Activated CD4-positive, alpha-beta memory T cell treated with anti-CD3 and anti-CD28 coated beads for 36 hours (primary cell): ENCODE measurements at regions not wholly inside any gene's neighbourhood (a gene's known extent, or its start where the extent isn't known, plus 50 kb on each side); places are given as distances from the start of the nearest gene placed in this dataset.

Source experiments
- CTCF ChIA-PET: fragments of 350-600 bp; sonication (Branson Sonifier 250); formaldehyde crosslinking; loops from one replicate; lab custom pipeline; 2021; ENCODE audit warnings: antibody characterized with exemption, inconsistent platforms; lab: Charles Lee
- POLR2A ChIA-PET: fragments of 350-600 bp; sonication (Branson Sonifier 250); formaldehyde crosslinking; loops from one replicate; lab custom pipeline; 2021; ENCODE audit warnings: antibody characterized with exemption; lab: Charles Lee
- DNase-seq: peaks from one replicate; pipeline ENCODE4 v3.0.0-alpha.2; 2020
- H3K27ac Mint-ChIP-seq: one replicate; pipeline ENCODE4 v1.8.0; 2021; ENCODE audit warnings: mixed read lengths
- H3K27me3 Mint-ChIP-seq: one replicate; pipeline ENCODE4 v1.8.0; 2021; ENCODE audit warnings: mixed read lengths
- H3K36me3 Mint-ChIP-seq: one replicate; pipeline ENCODE4 v1.8.0; 2021; ENCODE audit warnings: mixed read lengths
- H3K4me1 Mint-ChIP-seq: one replicate; pipeline ENCODE4 v1.8.0; 2021; ENCODE audit warnings: low read depth, mixed read lengths
- H3K4me3 Mint-ChIP-seq: one replicate; pipeline ENCODE4 v1.8.0; 2021; ENCODE audit warnings: mild to moderate bottlenecking, mixed read lengths
- H3K9me3 Mint-ChIP-seq: one replicate; pipeline ENCODE4 v1.8.0; 2021; ENCODE audit warnings: mixed read lengths
- intact Hi-C: fragments of 100-400 bp; cut with micrococcal nuclease; formaldehyde crosslinking; loops from one replicate; pipeline ENCODE4 v1.15.1; 2023

DNA sequence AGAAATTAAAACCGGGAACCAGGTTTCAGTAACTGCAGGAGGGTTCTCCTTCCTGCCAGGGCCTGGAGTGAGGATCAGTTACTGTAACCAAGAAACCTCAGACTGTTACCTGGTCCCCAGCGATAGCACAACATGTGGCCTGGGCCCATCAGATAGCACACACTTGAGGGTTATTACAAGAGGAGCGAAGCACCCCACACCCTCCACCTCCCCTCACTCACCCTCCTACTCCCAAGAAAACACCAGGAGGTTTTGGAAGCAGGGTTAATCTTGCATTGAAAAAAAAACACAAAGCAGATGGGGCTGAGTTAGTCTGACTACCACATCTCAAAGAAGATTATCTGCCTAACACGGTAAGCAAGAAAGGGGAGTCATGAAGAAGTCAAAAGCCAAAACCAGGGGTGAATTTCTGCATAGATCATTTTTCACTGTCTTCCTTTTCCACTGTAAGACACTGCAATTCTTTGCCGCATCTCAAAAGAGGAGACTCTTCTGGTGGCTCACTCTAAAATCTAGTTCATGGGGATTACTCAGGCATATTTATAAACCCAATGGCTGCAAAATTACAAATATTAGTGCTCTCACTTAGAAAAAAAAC, 75.9 kb upstream of the DOCK9 start:
- CTCF ChIA-PET = interaction anchor here (1.1 to 1.3 kb wide), 2 partner anchors 12 to 20 kb away, joined by 3 to 4 read pairs; no protein-coding TSS in a partner anchor
- POLR2A ChIA-PET = interaction anchor here (1.2 kb wide), 1 partner anchor 147 kb away, joined by 3 read pairs; the partner anchor contains the start of gene UBAC2
- Mint-ChIP-seq H3K36me3 (peaks cover 3% of the 10 kb centered on the region), H3K4me1 (peaks cover 72% of the 10 kb centered on the region), H3K27me3 (no peaks in the 10 kb centered on the region), H3K9me3 (no peaks in the 10 kb centered on the region), H3K27ac (peak overlapping the region; percentile 76), H3K4me3 (no peak overlapping the region)
- intact Hi-C loops = loop anchor here (5.0 to 10.0 kb wide), 5 partner anchors 149 to 479 kb away; partner anchors contain the start of genes GPR18, STK24 and UBAC2
- DNase-seq = no peak

DNA sequence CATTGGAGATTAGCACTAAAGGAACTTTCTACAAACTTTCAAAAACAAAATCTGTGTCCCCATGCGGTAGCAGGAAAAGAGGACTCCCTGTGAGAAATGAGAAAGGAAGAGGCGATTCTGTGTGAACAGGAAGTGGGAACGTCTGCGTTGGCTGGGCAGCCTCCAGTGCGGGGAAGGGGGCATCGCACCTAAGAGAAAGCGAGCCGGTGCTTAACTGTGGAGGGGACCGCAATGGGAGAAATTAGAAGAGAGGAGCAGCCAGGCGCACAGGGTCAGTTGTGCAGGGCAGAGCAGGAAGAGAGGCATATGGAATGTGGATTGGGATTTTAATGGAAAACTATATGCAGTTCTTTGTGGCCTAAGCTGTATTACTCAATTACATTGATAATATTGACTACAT, 77.4 kb upstream of the DOCK9 start:
- no peaks in the 10 kb centered on the region for H3K9me3 Mint-ChIP-seq
- ChIA-PET POLR2A (interaction anchor here (0.9 to 1.2 kb wide), 3 partner anchors 13 to 145 kb away, joined by 3 read pairs; partner anchors contain the start of gene UBAC2), CTCF (interaction anchor here (1.3 to 1.5 kb wide), 3 partner anchors 10 to 30 kb away, joined by 3 to 4 read pairs (median 4); no protein-coding TSS in a partner anchor)
- intact Hi-C loops = loop anchor here (1.0 to 10.0 kb wide), 4 partner anchors 9 to 480 kb away; partner anchors contain the start of gene STK24
- H3K27me3 Mint-ChIP-seq = no peaks in the 10 kb centered on the region
- peaks cover 3% of the 10 kb centered on the region for H3K36me3 Mint-ChIP-seq
- peaks cover 67% of the 10 kb centered on the region for H3K4me1 Mint-ChIP-seq
- H3K4me3 Mint-ChIP-seq = peak overlapping the region; percentile 14
- H3K27ac Mint-ChIP-seq = peak overlapping the region; percentile 9
- DNase-seq = peak; percentile 33

DNA sequence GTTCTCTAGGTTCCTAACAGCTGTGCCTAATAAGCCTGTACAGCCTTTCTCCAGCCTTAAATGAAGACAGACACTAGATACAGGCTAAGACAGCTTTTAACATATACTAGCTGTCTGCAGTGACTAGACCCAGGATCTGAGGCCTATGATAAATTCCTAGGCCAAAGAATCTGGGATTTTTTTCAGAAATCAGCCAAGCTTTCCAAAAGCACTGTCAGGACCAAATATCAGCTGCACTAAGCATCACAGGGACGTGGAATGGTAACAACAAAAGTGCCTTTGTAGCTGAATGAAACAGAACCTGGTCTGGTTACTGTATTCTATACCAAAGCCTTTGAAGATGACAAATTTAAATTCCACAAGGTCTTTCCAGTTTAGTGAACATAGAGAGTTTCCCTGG, 77.9 kb upstream of the DOCK9 start:
- Mint-ChIP-seq H3K9me3 (no peaks in the 10 kb centered on the region), H3K27ac (no peak overlapping the region), H3K36me3 (peaks cover 3% of the 10 kb centered on the region), H3K4me1 (peaks cover 63% of the 10 kb centered on the region), H3K4me3 (no peak overlapping the region), H3K27me3 (no peaks in the 10 kb centered on the region)
- intact Hi-C loops = loop anchor here (1.0 to 10.0 kb wide), 4 partner anchors 9 to 481 kb away; partner anchors contain the start of gene STK24
- ChIA-PET POLR2A (interaction anchor here (0.9 kb wide), 1 partner anchor 69 kb away, joined by 3 read pairs; no protein-coding TSS in a partner anchor), CTCF (interaction anchor here (0.7 to 1.5 kb wide), 4 partner anchors 10 to 30 kb away, joined by 3 to 4 read pairs (median 4); no protein-coding TSS in a partner anchor)
- DNase-seq = no peak

DNA sequence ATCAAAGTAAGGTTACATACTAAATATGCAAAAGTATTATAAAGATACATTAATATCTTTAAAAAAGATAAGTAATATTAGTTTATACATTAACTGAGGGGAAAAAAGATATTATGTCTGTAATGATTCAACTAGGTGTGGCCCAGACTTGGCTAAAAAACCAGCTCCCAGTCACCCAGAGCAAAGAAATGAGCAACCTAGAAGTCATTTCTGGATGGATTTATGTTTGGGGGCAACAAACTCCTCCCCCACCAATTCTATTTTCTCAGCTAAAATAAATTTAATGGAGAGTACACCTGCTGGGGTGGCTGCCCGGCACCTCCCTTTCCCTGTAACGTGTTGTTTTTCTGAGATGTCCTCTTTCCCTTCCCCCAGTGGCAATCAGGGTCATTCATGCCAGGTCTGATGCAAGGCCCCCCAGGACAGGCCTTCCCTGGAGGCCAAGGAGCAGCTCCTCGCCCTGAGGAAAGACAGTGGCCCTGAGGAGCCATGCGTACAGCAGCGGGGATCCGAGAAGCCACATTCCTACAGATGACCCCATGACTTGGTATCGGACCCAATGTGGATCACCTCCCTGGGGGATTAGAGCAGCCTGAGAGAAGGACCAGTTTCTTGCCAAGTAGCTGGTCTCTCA, 78.6 kb upstream of the DOCK9 start:
- no peak for DNase-seq
- ChIA-PET CTCF (interaction anchor here (0.6 to 1.5 kb wide), 4 partner anchors 11 to 173 kb away, joined by 3 to 4 read pairs (median 4); no protein-coding TSS in a partner anchor), POLR2A (no interaction called here)
- H3K27me3 Mint-ChIP-seq = no peaks in the 10 kb centered on the region
- H3K4me1 Mint-ChIP-seq = peaks cover 60% of the 10 kb centered on the region
- H3K4me3 Mint-ChIP-seq = no peak overlapping the region
- peaks cover 3% of the 10 kb centered on the region for H3K36me3 Mint-ChIP-seq
- intact Hi-C loops = loop anchor here (10.0 kb wide), 3 partner anchors 298 to 482 kb away; partner anchors contain the start of gene STK24
- H3K9me3 Mint-ChIP-seq = no peaks in the 10 kb centered on the region
- H3K27ac Mint-ChIP-seq = no peak overlapping the region

DNA sequence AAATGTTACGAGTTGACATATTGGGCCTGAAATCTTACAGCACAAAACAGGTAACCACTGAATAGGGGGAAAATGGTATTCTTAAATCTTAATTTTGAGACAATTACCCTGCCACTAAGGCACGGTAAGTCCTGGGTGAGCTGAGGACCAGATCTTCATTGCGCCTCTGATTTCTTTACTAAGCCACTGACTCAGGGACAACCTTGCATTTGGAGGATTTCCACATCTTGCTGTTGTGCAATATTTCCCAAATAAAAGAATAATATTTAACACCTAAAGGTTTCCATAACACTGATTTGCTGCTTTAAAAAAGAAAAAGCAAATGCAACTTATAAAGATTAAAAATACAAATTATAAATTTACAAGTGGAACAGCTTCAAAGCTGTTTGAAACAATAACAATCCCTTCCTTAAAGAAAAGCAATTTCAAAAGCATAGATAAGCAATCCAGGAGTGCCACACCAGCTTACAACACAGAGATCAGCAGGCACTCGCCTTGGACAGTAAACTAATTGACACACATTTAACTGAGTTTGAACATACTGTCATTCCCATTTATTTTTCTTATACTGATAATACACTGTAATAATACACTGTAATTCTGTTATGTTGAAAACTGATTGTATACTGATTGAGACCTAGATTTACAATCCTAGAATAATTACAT, 79.6 kb upstream of the DOCK9 start:
- no peak for DNase-seq
- CTCF ChIA-PET = interaction anchor here (0.6 kb wide), 1 partner anchor 174 kb away, joined by 4 read pairs; no protein-coding TSS in a partner anchor
- H3K4me1 Mint-ChIP-seq = peaks cover 56% of the 10 kb centered on the region
- H3K27me3 Mint-ChIP-seq = no peaks in the 10 kb centered on the region
- POLR2A ChIA-PET = no interaction called here
- H3K36me3 Mint-ChIP-seq = peaks cover 3% of the 10 kb centered on the region
- H3K4me3 Mint-ChIP-seq = no peak overlapping the region
- H3K9me3 Mint-ChIP-seq = no peaks in the 10 kb centered on the region
- no peak overlapping the region for H3K27ac Mint-ChIP-seq
- intact Hi-C loops = loop anchor here (10.0 kb wide), 3 partner anchors 297 to 483 kb away; partner anchors contain the start of gene STK24

DNA sequence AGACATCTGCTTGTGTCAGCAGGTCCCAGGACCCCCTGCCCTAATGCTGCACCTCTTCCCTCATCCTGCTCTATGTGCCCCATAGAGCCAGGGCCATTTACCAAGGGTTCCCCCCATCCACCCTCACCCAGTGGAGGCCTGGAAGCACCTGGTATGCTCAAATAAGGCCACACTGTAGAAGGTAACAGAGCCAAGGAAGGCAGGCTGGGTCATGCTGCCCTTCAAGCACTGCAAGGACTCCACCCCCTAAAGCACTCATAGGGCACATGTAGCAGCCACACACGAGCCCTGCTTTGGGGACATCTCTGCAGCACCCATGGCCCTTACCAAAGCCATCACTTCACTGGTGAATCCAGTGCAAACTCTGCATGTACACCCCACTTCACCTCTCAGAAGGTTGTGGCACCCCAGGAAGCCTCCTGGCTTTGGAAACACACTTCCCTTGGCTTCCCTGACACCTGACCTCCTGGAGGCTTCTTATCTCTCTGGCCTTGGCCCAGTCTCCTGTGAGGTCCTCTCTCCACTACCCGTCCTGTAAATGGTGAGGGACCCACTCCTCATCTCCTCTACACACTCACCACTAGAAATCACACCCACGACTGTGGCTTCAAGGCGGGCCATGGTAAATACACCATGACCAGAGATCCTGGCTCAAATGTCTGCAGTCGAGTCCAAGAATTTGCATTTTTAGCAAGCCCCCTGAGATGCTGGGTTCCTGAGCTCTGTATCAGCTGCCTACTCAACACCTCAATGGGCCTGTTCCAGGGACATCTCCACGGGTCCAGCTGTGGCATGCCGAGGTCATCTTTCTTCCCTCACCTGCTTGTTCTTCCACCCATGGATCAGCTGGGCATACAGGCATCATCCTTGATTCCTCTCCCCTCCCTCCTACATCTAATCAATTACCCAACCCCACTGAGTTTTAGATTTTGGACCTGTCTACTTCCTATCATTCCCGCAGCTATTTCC, 80.9 kb upstream of the DOCK9 start:
- no peak overlapping the region for H3K27ac Mint-ChIP-seq
- no peaks in the 10 kb centered on the region for H3K9me3 Mint-ChIP-seq
- intact Hi-C loops = loop anchor here (10.0 kb wide), 3 partner anchors 296 to 484 kb away; partner anchors contain the start of gene STK24
- no peaks in the 10 kb centered on the region for H3K27me3 Mint-ChIP-seq
- CTCF ChIA-PET = interaction anchor here (0.7 kb wide), 1 partner anchor 47 kb away, joined by 4 read pairs; no protein-coding TSS in a partner anchor
- DNase-seq = no peak
- H3K36me3 Mint-ChIP-seq = peaks cover 2% of the 10 kb centered on the region
- POLR2A ChIA-PET = interaction anchor here (0.7 kb wide), 1 partner anchor 105 kb away, joined by 5 read pairs; no protein-coding TSS in a partner anchor
- peaks cover 48% of the 10 kb centered on the region for H3K4me1 Mint-ChIP-seq
- H3K4me3 Mint-ChIP-seq = no peak overlapping the region

DNA sequence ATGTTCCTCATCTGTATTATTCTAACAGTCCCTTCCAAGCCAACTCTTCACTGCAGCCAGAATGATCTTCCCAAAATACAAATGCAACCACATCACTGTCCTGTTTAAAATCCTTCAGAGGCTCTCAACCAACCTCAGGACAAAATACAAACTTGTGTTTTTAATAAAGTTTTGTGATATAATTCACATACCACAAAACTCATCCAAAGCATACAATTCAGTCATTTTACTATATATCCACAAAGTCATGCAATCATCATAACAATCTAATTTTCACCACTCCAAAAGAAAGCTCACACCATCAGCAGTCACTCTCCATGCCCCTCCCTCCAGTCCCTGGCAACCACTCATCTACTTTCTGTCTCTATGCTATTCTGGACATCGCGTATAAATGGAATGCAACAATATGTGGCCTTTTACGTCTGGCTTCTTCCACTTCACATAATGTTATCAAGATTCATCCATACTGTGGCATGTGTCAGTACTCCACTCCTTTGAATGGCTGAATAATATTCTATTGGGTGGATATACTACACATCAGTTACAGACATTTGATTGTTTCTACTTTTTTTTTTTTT, 81.7 kb upstream of the DOCK9 start:
- Mint-ChIP-seq H3K36me3 (peaks cover 3% of the 10 kb centered on the region), H3K4me3 (no peak overlapping the region), H3K27ac (no peak overlapping the region), H3K4me1 (peaks cover 47% of the 10 kb centered on the region), H3K9me3 (no peaks in the 10 kb centered on the region), H3K27me3 (no peaks in the 10 kb centered on the region)
- intact Hi-C loops = loop anchor here (10.0 kb wide), 3 partner anchors 295 to 485 kb away; partner anchors contain the start of gene STK24
- no peak for DNase-seq
- CTCF ChIA-PET = no interaction called here
- POLR2A ChIA-PET = no interaction called here

DNA sequence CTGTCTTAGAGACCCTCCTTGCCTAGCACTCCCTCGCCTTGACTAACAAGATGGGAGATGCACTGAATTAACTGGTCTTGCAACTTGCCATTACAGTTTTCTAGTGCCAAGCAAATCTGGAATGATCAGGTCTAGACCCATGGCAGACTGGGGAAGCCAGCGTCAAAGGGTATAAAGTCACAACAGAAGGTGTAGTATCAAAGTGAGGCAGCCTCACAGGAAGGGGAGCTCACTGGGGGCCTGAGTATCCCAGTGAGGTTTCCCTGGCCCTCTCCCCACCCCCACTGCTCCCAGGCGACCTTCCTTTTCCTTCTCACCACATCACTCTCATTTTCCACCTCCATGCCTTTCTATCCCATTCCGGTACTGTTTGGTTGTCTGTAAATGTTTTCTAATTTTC, 83.5 kb upstream of the DOCK9 start:
- ChIA-PET CTCF (no interaction called here), POLR2A (interaction anchor here (0.5 kb wide), 1 partner anchor 40 kb away, joined by 3 read pairs; no protein-coding TSS in a partner anchor)
- H3K27ac Mint-ChIP-seq = no peak overlapping the region
- H3K4me1 Mint-ChIP-seq = peaks cover 55% of the 10 kb centered on the region
- intact Hi-C loops = no loop called here
- H3K4me3 Mint-ChIP-seq = no peak overlapping the region
- DNase-seq = no peak
- H3K9me3 Mint-ChIP-seq = no peaks in the 10 kb centered on the region
- H3K36me3 Mint-ChIP-seq = peaks cover 3% of the 10 kb centered on the region
- H3K27me3 Mint-ChIP-seq = no peaks in the 10 kb centered on the region

DNA sequence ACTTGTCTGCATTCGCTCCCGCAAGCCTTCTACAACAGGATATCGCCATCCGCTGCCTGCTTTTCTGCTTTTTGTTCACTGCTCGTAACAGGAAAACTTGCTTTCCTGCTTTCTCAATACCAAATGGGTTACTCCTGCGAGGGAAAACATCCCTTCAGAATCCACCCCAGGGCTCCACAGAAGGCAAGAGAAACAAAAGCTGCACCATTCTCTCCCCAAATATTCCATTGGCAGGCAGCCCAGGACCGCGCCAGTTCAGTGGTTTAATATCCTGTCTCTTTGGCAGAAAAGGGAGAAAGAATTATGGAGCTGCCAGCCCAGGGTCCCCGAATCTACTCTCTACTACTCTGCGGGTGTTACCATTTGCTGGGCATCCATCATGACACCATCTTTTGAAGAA, 84.7 kb upstream of the DOCK9 start:
- ChIA-PET POLR2A (no interaction called here), CTCF (no interaction called here)
- H3K4me1 Mint-ChIP-seq = peaks cover 59% of the 10 kb centered on the region
- no peaks in the 10 kb centered on the region for H3K9me3 Mint-ChIP-seq
- no peaks in the 10 kb centered on the region for H3K27me3 Mint-ChIP-seq
- intact Hi-C loops = no loop called here
- H3K36me3 Mint-ChIP-seq = peaks cover 3% of the 10 kb centered on the region
- no peak overlapping the region for H3K4me3 Mint-ChIP-seq
- DNase-seq = no peak
- H3K27ac Mint-ChIP-seq = no peak overlapping the region

DNA sequence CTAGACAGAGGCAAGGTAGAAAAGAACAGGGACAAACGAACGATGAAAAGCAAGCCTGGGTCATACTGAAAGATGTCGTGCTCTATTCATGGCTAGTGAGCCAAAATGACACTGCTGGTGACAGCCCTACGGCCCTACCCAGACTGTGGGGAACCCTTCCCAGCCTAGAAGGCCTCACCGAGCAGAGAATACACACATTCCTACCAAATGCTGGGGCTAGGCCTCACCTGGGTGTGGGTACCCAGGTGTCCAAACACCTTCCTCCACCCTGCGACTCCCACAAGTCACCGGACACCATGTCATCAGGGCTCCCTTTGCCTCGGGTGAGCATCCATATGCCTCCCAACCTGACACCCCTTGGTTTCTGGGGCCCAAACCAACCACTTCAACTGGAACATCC, 85.3 kb upstream of the DOCK9 start:
- peaks cover 3% of the 10 kb centered on the region for H3K36me3 Mint-ChIP-seq
- ChIA-PET POLR2A (no interaction called here), CTCF (no interaction called here)
- H3K4me1 Mint-ChIP-seq = peaks cover 62% of the 10 kb centered on the region
- no peak for DNase-seq
- no peak overlapping the region for H3K27ac Mint-ChIP-seq
- no peaks in the 10 kb centered on the region for H3K27me3 Mint-ChIP-seq
- H3K4me3 Mint-ChIP-seq = no peak overlapping the region
- no peaks in the 10 kb centered on the region for H3K9me3 Mint-ChIP-seq
- intact Hi-C loops = no loop called here
